Caco-2 (cell line): ENCODE measurements at regions not wholly inside any gene's neighbourhood (a gene's known extent, or its start where the extent isn't known, plus 50 kb on each side); places are given as distances from the start of the nearest gene placed in this dataset.

ENCODE experiments used
- BruUV-seq: library from RNA; stranded (reverse); fragments of 400-500 nt; replicated peaks from 2 replicates; lab custom pipeline; 2021; lab: Mats Ljungman, UMichigan
- CTCF ChIA-PET: fragments of 300-600 bp; sonication (Branson Sonifier 250); formaldehyde crosslinking; loops from one replicate; lab custom pipeline; 2022; ENCODE audit warnings: antibody characterized with exemption; lab: Charles Lee
- POLR2A ChIA-PET: fragments of 300-600 bp; sonication (Branson Sonifier 250); formaldehyde crosslinking; loops from one replicate; lab custom pipeline; 2022; ENCODE audit warnings: antibody characterized with exemption; lab: Charles Lee
- DNase-seq, 2 experiments: peaks; one replicate each; pipeline versions ENCODE4 v3.0.0 to v3.0.0-alpha.2; 2020 to 2022
- H3K27me3 ChIP-seq: replicated peaks from 2 replicates; pipeline ENCODE4 v1.6.0; 2011; ENCODE audit warnings: low read length; ENCODE audit not compliant: control insufficient read depth, insufficient read depth
- H3K36me3 ChIP-seq: 2 replicates; pipeline ENCODE4 v1.5.1; 2011; ENCODE audit warnings: low read length; ENCODE audit not compliant: control insufficient read depth, insufficient read depth
- H3K4me1 ChIP-seq: fragments of 250-450 bp; sonication (Bioruptor Pico); 2 replicates; pipeline ENCODE4 v1.5.1; 2020; ENCODE audit warnings: mild to moderate bottlenecking
- H3K4me3 ChIP-seq: 2 replicates; pipeline ENCODE4 v1.5.1; 2011; ENCODE audit warnings: low read depth, mild to moderate bottlenecking, control low read depth, low read length
- H3K9me3 ChIP-seq: fragments of 250-450 bp; sonication (Bioruptor Pico); 2 replicates; pipeline ENCODE4 v1.5.1; 2020; ENCODE audit warnings: mild to moderate bottlenecking, moderate library complexity
- H3K27ac Mint-ChIP-seq: one replicate; pipeline ENCODE4 v1.8.0; 2022; ENCODE audit warnings: mixed read lengths; ENCODE audit not compliant: unreplicated experiment
- H3K27me3 Mint-ChIP-seq: one replicate; pipeline ENCODE4 v1.8.0; 2022; ENCODE audit warnings: mixed read lengths; ENCODE audit not compliant: insufficient read depth, unreplicated experiment
- H3K36me3 Mint-ChIP-seq: one replicate; pipeline ENCODE4 v1.8.0; 2022; ENCODE audit warnings: mild to moderate bottlenecking, mixed read lengths; ENCODE audit not compliant: insufficient read depth, unreplicated experiment
- H3K4me1 Mint-ChIP-seq: one replicate; pipeline ENCODE4 v1.8.0; 2022; ENCODE audit warnings: low read depth, mixed read lengths; ENCODE audit not compliant: unreplicated experiment
- H3K4me3 Mint-ChIP-seq: one replicate; pipeline ENCODE4 v1.8.0; 2022; ENCODE audit warnings: mild to moderate bottlenecking, moderate library complexity, mixed read lengths; ENCODE audit not compliant: unreplicated experiment
- H3K9me3 Mint-ChIP-seq: one replicate; pipeline ENCODE4 v1.8.0; 2022; ENCODE audit warnings: mixed read lengths; ENCODE audit not compliant: unreplicated experiment
- intact Hi-C: fragments of 100-400 bp; cut with micrococcal nuclease; formaldehyde crosslinking; loops from one replicate; pipeline ENCODE4 v1.10.0; 2022; ENCODE audit not compliant: unreplicated experiment
- TF ChIP-seq, protein P1 (sequence below), 2 experiments: fragments of 200-600 bp in 1 of 2; IDR thresholded peaks; 1 replicate in 1 of 2; 2 replicates in 1 of 2; pipeline versions ENCODE4 v1.5.1 to v1.8.0; 2011 to 2022; ENCODE audit warnings: antibody characterized with exemption in 1 of 2, control low read depth in 1 of 2, inconsistent platforms in 1 of 2, low read depth in 1 of 2, low read length in 1 of 2, mild to moderate bottlenecking in 1 of 2, moderate library complexity in 1 of 2; ENCODE audit not compliant: insufficient read depth in 1 of 2, severe bottlenecking in 1 of 2, unreplicated experiment in 1 of 2

DNA sequence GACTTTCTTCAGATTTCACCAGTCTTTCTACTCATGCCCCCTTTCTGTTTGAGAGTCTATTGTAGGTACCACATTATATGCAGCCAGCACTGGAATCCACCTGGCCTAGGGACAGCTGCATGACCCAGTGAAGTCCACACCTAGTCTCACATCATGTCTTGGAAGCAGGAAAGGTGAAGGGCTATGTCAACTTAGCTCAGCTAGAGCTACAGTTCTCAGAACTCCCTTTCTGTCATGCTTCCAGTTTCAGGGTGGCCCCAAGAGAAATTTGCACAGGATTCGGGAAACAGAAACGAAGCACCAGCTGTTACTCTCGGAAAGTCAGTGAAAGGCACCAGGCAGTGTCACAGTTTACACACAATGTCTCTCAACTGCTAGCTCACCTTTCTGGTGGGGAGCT lies 51.6 kb upstream of the NLRP1 start:
- DNase-seq: no peak
- intact Hi-C loops: no loop called here
- no peak overlapping the region for H3K4me3 Mint-ChIP-seq
- no peaks in the 10 kb centered on the region for H3K36me3 ChIP-seq
- no peaks in the 10 kb centered on the region for H3K9me3 ChIP-seq
- BruUV-seq: no TSS peak
- ChIA-PET CTCF (no interaction called here), POLR2A (no interaction called here)
- H3K9me3 Mint-ChIP-seq: no peaks in the 10 kb centered on the region
- no peaks in the 10 kb centered on the region for H3K36me3 Mint-ChIP-seq
- TF ChIP-seq, protein P1, sequence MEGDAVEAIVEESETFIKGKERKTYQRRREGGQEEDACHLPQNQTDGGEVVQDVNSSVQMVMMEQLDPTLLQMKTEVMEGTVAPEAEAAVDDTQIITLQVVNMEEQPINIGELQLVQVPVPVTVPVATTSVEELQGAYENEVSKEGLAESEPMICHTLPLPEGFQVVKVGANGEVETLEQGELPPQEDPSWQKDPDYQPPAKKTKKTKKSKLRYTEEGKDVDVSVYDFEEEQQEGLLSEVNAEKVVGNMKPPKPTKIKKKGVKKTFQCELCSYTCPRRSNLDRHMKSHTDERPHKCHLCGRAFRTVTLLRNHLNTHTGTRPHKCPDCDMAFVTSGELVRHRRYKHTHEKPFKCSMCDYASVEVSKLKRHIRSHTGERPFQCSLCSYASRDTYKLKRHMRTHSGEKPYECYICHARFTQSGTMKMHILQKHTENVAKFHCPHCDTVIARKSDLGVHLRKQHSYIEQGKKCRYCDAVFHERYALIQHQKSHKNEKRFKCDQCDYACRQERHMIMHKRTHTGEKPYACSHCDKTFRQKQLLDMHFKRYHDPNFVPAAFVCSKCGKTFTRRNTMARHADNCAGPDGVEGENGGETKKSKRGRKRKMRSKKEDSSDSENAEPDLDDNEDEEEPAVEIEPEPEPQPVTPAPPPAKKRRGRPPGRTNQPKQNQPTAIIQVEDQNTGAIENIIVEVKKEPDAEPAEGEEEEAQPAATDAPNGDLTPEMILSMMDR (IDR thresholded peaks at IDR 0.05; ENCODE audit: insufficient read depth in 1 of 2, low read depth in 1 of 2, low read length in 1 of 2, severe bottlenecking in 1 of 2, unreplicated experiment in 1 of 2): no peak
- H3K4me1 ChIP-seq: no peaks in the 10 kb centered on the region
- no peak overlapping the region for H3K27ac Mint-ChIP-seq
- H3K4me3 ChIP-seq: no peak overlapping the region
- peaks cover 7% of the 10 kb centered on the region for H3K27me3 Mint-ChIP-seq
- no peaks in the 10 kb centered on the region for H3K4me1 Mint-ChIP-seq
- H3K27me3 ChIP-seq: no peaks in the 10 kb centered on the region

DNA sequence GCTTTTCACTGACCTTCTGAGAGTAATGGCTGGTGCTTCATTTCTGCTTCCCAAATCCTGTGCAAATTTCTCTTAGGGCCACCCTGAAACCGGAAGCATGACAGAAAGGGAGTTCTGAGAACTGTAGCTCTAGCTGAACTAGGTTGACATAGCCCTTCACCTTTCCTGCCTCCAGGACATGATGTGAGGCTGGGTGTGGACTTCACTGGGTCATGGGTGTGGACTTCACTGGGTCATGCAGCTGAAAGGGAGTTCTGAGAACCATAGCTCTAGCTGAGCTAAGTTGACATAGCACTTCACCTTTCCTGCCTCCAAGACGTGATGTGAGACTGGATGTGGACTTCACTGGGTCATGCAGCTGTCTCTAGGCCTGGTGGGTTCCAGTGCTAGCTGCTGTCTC lies 54.3 kb upstream of the NLRP1 start:
- no peaks in the 10 kb centered on the region for H3K36me3 ChIP-seq
- H3K9me3 Mint-ChIP-seq: no peaks in the 10 kb centered on the region
- no peak overlapping the region for H3K27ac Mint-ChIP-seq
- no peak for DNase-seq
- no peaks in the 10 kb centered on the region for H3K4me1 Mint-ChIP-seq
- POLR2A ChIA-PET: no interaction called here
- CTCF ChIA-PET: no interaction called here
- no peaks in the 10 kb centered on the region for H3K9me3 ChIP-seq
- TF ChIP-seq, protein P1 (IDR thresholded peaks at IDR 0.05; ENCODE audit: insufficient read depth in 1 of 2, low read depth in 1 of 2, low read length in 1 of 2, severe bottlenecking in 1 of 2, unreplicated experiment in 1 of 2): no peak
- H3K27me3 ChIP-seq: no peaks in the 10 kb centered on the region
- H3K4me3 ChIP-seq: no peak overlapping the region
- H3K4me1 ChIP-seq: no peaks in the 10 kb centered on the region
- intact Hi-C loops: no loop called here
- no peaks in the 10 kb centered on the region for H3K36me3 Mint-ChIP-seq
- BruUV-seq: no TSS peak
- H3K27me3 Mint-ChIP-seq: peaks cover 3% of the 10 kb centered on the region
- H3K4me3 Mint-ChIP-seq: no peak overlapping the region

DNA sequence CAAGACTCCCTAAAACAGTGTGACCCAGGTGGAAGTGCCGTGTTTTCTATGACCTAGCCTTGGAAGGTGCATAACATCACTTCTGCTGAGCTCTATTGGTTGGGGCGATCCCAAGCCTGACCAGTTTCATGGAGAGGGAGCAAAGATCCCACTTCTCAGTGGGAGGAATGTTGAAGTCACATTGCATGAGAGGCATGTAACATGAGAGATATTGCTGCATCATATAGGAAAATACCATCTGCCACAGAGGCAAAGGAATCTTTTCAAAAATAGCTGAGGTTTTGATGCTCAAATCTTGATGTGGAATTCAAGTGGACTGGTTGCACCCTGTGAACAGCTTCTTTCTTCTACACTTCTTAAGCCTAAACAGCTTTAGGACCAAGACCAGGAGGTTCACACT lies 56.4 kb upstream of the NLRP1 start:
- BruUV-seq: no TSS peak
- intact Hi-C loops: no loop called here
- Histone ChIP-seq H3K4me3 (no peak overlapping the region), H3K4me1 (no peaks in the 10 kb centered on the region), H3K27me3 (no peaks in the 10 kb centered on the region), H3K9me3 (no peaks in the 10 kb centered on the region), H3K36me3 (no peaks in the 10 kb centered on the region)
- Mint-ChIP-seq H3K4me1 (no peaks in the 10 kb centered on the region), H3K27ac (no peak overlapping the region), H3K36me3 (no peaks in the 10 kb centered on the region), H3K4me3 (no peak overlapping the region), H3K27me3 (peaks cover 3% of the 10 kb centered on the region), H3K9me3 (no peaks in the 10 kb centered on the region)
- CTCF ChIA-PET: no interaction called here
- POLR2A ChIA-PET: no interaction called here
- TF ChIP-seq, protein P1 (IDR thresholded peaks at IDR 0.05; ENCODE audit: insufficient read depth in 1 of 2, low read depth in 1 of 2, low read length in 1 of 2, severe bottlenecking in 1 of 2, unreplicated experiment in 1 of 2): no peak
- DNase-seq: no peak
